ENCODE measurements at regions not wholly inside any gene's neighbourhood (a gene's known extent, or its start where the extent isn't known, plus 50 kb on each side); places are given as distances from the start of the nearest gene placed in this dataset.

DNA sequence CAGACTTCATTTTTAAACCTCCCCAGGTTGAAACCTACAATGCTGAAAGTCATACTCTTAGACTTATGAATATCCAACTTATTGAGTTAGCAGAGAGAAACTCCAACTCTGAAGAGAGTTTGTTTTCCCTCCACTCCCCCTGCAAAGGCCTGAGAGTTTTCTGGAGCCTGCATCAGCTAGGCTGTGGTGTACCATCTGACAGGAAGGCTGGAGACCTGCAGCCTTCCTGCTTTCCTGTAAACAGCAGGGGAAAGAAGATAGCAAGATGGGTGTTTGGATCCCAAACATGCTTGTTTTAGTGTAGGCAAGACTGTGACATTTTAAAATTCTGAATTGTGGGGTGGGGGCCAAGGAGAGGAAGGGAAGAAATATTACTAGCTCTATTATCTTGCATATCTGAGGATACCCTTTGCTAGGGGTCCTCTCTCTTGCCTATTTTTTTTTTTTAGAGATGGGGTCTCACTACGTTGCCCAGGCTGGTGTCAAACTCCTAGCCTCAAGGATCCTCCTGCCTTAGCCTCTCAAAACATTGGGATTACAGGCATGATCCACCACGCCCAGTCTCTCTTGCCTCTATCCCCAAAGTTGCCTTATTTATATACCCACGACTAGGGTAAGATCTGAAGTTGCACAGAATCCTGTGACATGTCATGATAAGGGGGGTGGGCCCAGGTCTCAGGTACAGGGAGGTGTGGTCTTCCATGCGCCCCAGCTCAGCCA is 51.0 kb upstream of the USP3 start:
- no peaks in the 10 kb centered on the region for H3K27me3 ChIP-seq (ENCODE audit: control insufficient read depth, insufficient read depth, low read length)
- H3K9me3 ChIP-seq (ENCODE audit: control insufficient read depth, insufficient read depth, low read length), result no peaks in the 10 kb centered on the region
- no peak for DNase-seq (ENCODE audit: low read depth in 4 of 6, low spot score in 6 of 6)
- no peak overlapping the region for H3K27ac ChIP-seq (ENCODE audit: low read depth, low read length)
- no peaks in the 10 kb centered on the region for H3K4me1 ChIP-seq (ENCODE audit: control insufficient read depth, insufficient read depth, low read length)
- no peaks in the 10 kb centered on the region for H3K36me3 ChIP-seq (ENCODE audit: control insufficient read depth, insufficient read depth, low read length)
- no peak overlapping the region for H3K4me3 ChIP-seq (ENCODE audit: low read depth, low read length)
- no CpG with 5 or more reads among the region's 4 CpGs for WGBS (ENCODE audit: insufficient coverage)

DNA sequence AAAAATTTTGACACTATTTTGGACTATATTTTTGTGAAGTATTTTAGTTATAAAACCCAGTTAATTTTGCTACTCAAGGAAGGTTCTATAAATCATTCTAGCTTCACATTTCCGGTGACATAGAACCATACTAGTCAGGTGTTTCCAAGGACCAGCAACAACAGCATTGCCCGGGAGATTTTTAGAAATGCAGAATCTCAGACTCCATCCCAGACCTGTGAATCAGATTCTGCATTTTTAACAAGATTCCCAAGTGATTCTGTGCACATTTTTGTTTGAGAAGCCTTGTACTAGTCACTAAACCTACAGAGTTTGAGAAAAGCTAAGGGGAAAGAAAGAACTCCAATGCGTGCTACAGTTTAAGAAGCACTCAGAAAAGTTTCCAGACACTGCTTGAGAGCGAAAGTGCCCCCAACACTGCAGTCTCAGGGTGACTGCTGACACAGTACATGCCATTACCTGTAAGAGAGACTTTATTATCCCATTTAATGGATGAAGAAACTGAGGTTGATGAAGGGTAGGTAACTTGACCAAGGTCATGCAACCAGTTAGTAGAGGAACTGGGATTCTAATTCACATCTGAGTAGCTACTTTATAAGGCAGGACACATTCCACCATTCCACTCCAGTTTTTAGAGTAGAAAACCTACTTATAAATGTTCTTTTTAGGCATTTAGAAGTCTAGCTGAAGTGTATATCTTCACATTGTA is 49.7 kb upstream of the USP3 start:
- H3K4me1 ChIP-seq (ENCODE audit: control insufficient read depth, insufficient read depth, low read length), result no peaks in the 10 kb centered on the region
- H3K36me3 ChIP-seq (ENCODE audit: control insufficient read depth, insufficient read depth, low read length), result no peaks in the 10 kb centered on the region
- H3K27me3 ChIP-seq (ENCODE audit: control insufficient read depth, insufficient read depth, low read length), result no peaks in the 10 kb centered on the region
- DNase-seq (ENCODE audit: low read depth in 4 of 6, low spot score in 6 of 6), result no peak
- WGBS (ENCODE audit: insufficient coverage), result 100% methylated on average over 1 of the region's 4 CpGs
- no peak overlapping the region for H3K4me3 ChIP-seq (ENCODE audit: low read depth, low read length)
- no peaks in the 10 kb centered on the region for H3K9me3 ChIP-seq (ENCODE audit: control insufficient read depth, insufficient read depth, low read length)
- H3K27ac ChIP-seq (ENCODE audit: low read depth, low read length), result no peak overlapping the region

Measured in spinal cord (tissue), 9 donors.